GM12872 (cell line): ENCODE measurements at regions not wholly inside any gene's neighbourhood (a gene's known extent, or its start where the extent isn't known, plus 50 kb on each side); places are given as distances from the start of the nearest gene placed in this dataset.

Experiments
- CTCF ChIP-seq: IDR thresholded peaks from 3 replicates; pipeline ENCODE4 v1.5.1; 2011; ENCODE audit warnings: low read depth, mild to moderate bottlenecking, low read length, moderate library complexity; ENCODE audit not compliant: insufficient read depth

DNA sequence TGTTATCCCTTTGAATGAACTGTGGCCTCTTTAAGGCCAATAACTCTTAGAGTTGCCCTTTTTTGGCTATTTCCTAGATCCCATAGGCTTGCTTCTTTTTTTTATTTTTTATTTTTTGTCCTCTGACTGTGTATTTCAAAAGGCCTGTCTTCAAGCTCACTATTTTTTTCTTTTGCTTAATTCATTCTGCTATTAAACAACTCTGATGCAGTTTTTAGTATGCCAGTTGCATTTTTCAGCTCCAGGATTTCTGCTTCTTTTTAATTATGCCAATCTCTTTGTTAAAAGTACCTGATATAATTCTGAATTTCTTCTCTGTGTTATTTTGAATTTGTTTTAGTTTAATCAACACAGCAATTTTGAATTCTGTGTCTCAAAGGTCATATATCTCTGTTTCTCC, 912.1 kb downstream of the PLOD2 start:
- TF ChIP-seq CTCF: no peak

DNA sequence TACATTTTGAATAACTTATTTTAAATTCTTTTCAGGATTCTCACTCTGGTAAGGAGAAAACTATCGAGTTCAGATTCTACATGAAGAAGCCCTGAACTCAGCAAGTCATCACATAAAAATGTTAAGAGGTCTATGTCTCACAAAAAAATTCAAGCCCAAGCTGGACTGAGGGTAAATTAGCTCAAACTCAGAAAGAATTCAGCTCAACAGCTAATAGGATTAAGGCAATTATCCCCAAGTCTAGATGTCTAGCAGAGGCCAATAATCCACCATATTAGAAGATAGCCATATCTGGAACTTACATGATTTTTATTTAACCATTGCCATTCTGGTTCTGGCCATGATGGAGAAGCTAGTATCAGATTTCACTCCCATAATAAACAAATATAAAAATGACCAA, 909.7 kb downstream of the PLOD2 start:
- no peak for TF ChIP-seq CTCF

- no peak for TF ChIP-seq CTCF
These were observed 901.7 kb downstream of the PLOD2 start for GRCh38 chr3:145259166-145259880.

DNA sequence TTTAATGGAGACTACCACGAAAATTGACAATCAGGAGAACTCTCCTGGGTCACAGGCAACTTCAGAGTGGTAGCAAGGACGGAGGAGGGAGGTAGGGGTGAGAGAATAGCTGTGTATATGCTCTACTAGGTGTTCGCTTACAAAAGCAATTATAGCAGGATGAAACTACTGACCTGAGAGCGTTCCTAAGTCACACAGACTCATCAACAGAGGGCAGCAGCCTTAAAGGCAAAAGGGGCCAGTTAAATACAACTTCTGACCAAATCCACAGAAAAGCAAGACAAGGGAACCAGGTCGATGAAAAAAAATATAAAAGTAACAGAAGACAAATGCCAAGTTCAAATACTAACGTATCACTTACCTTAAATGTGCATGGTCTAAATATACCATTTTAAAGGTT, 894.6 kb downstream of the PLOD2 start:
- TF ChIP-seq CTCF: no peak

GRCh38 chr3:145269106-145269505, 891.9 kb downstream of the PLOD2 start:
- no peak for TF ChIP-seq CTCF

- no peak for TF ChIP-seq CTCF
These were observed 888.3 kb downstream of the PLOD2 start for GRCh38 chr3:145272684-145273083.

- TF ChIP-seq CTCF: no peak
These were observed 878.5 kb downstream of the PLOD2 start for GRCh38 chr3:145282505-145282904.

DNA sequence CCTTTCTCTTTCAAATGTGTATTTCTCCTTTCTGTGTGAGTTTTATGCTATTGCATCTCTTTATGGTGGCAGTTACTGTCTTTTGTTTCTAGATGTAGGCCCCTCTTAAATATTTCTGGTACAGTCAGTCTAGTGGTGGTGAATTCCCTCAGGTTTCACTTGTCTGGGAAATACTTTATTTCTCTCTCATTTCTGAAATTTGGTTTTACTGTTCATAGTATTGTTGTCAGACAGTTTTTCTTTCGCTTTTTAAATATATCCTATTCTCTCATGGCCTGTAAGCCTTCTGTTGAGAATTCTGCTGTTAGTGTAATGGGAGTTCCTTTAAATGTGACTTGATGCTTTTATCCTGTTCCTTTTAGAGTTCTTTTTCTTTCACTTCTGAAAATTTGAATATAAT, 874.0 kb downstream of the PLOD2 start:
- TF ChIP-seq CTCF: no peak
